NB4 (cell line): ENCODE measurements at regions not wholly inside any gene's neighbourhood (a gene's known extent, or its start where the extent isn't known, plus 50 kb on each side); places are given as distances from the start of the nearest gene placed in this dataset.
"Not testable (repeated sequence)": the region's sequence is repeated elsewhere in the genome, so short reads cannot be mapped to it uniquely, and the experiment has no call there.

Source experiments
- MYC ChIP-seq: IDR thresholded peaks from 2 replicates; pipeline ENCODE4 v1.6.1; 2011; ENCODE audit warnings: low read depth, low read length
- POLR2A ChIP-seq: IDR thresholded peaks from 2 replicates; pipeline ENCODE4 v1.6.1; 2011; ENCODE audit warnings: mild to moderate bottlenecking; ENCODE audit not compliant: insufficient read length; ENCODE audit errors: extremely low read depth
- TF ChIP-seq, protein P1 (sequence below): IDR thresholded peaks from one replicate; pipeline ENCODE4 v1.5.1; 2012; ENCODE audit warnings: low read depth, low read length
- TF ChIP-seq, protein P2 (sequence below): IDR thresholded peaks from 2 replicates; pipeline ENCODE4 v1.6.1; 2011; ENCODE audit warnings: low read depth, low read length

DNA sequence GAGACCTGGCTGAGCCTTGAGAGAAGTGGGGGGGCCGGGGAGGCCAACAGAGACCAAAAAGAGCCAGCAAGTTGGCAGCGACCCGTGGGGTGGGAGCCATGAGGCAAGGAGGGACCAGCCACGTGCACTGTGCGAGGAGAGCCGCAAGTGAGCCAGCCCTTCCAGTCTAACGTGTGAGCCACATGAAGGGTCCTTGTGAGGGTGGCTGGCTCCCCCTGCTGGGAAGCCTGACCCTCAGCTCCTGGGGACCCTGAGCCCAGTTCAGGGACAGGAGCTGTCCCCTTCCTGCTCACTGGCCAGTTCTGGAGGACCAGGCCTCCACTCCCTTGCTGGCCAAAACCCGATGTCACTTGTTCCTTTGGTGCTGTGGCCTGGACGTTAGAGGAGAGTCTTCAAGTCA, 246.6 kb upstream of the TP53TG3 start:
- not testable (repeated sequence) for TF ChIP-seq POLR2A, MYC
- TF ChIP-seq, protein P1, sequence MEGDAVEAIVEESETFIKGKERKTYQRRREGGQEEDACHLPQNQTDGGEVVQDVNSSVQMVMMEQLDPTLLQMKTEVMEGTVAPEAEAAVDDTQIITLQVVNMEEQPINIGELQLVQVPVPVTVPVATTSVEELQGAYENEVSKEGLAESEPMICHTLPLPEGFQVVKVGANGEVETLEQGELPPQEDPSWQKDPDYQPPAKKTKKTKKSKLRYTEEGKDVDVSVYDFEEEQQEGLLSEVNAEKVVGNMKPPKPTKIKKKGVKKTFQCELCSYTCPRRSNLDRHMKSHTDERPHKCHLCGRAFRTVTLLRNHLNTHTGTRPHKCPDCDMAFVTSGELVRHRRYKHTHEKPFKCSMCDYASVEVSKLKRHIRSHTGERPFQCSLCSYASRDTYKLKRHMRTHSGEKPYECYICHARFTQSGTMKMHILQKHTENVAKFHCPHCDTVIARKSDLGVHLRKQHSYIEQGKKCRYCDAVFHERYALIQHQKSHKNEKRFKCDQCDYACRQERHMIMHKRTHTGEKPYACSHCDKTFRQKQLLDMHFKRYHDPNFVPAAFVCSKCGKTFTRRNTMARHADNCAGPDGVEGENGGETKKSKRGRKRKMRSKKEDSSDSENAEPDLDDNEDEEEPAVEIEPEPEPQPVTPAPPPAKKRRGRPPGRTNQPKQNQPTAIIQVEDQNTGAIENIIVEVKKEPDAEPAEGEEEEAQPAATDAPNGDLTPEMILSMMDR: peak; percentile 25
- TF ChIP-seq, protein P2, sequence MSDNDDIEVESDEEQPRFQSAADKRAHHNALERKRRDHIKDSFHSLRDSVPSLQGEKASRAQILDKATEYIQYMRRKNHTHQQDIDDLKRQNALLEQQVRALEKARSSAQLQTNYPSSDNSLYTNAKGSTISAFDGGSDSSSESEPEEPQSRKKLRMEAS: not testable (repeated sequence)
